Osteoblast (primary cell): ENCODE measurements at regions not wholly inside any gene's neighbourhood (a gene's known extent, or its start where the extent isn't known, plus 50 kb on each side); places are given as distances from the start of the nearest gene placed in this dataset.

Source experiments
- DNase-seq: peaks from one replicate; pipeline ENCODE4 v3.0.0; 2011; ENCODE audit warnings: low spot score, mixed read lengths; ENCODE audit not compliant: insufficient read length; ENCODE audit errors: missing footprints
- H2AFZ ChIP-seq: 2 replicates; pipeline ENCODE4 v1.6.0; 2011; ENCODE audit warnings: mild to moderate bottlenecking, low read length
- H3K27ac ChIP-seq: 2 replicates; pipeline ENCODE4 v1.5.1; 2011; ENCODE audit warnings: mild to moderate bottlenecking, low read depth, low read length, moderate library complexity
- H3K27me3 ChIP-seq: 2 replicates; pipeline ENCODE4 v1.6.0; 2012; ENCODE audit warnings: mild to moderate bottlenecking, control low read depth, inconsistent platforms, low read length, moderate library complexity; ENCODE audit not compliant: insufficient read depth
- H3K36me3 ChIP-seq: 2 replicates; pipeline ENCODE4 v1.5.1; 2011; ENCODE audit warnings: mild to moderate bottlenecking, low read length, control low read depth, moderate library complexity; ENCODE audit not compliant: insufficient read depth
- H3K4me1 ChIP-seq: 2 replicates; pipeline ENCODE4 v1.5.1; 2011; ENCODE audit warnings: mild to moderate bottlenecking, low read length, control low read depth, moderate library complexity; ENCODE audit not compliant: insufficient read depth
- H3K4me2 ChIP-seq: 2 replicates; pipeline ENCODE4 v1.6.0; 2011; ENCODE audit warnings: mild to moderate bottlenecking, low read length; ENCODE audit not compliant: insufficient read depth
- H3K4me3 ChIP-seq: fragments of 200-600 bp; sonication (generic); 3 replicates; pipeline ENCODE4 v1.5.1; 2012; ENCODE audit warnings: mild to moderate bottlenecking, low read length, inconsistent platforms; ENCODE audit not compliant: insufficient read depth
- H3K79me2 ChIP-seq: 2 replicates; pipeline ENCODE4 v1.6.0; 2012; ENCODE audit warnings: mild to moderate bottlenecking, low read length, control low read depth, inconsistent platforms; ENCODE audit not compliant: insufficient read depth
- H3K9me3 ChIP-seq: 2 replicates; pipeline ENCODE4 v1.5.1; 2011; ENCODE audit warnings: low read depth, low read length, control low read depth
- H4K20me1 ChIP-seq: 2 replicates; pipeline ENCODE4 v1.6.0; 2012; ENCODE audit warnings: mild to moderate bottlenecking, low read length, control low read depth; ENCODE audit not compliant: insufficient read depth
- TF ChIP-seq, protein P1 (sequence below): IDR thresholded peaks from 2 replicates; pipeline ENCODE4 v1.5.1; 2011; ENCODE audit warnings: mild to moderate bottlenecking, low read depth, low read length, moderate library complexity; ENCODE audit errors: extremely low read depth

- TF ChIP-seq, protein P1, sequence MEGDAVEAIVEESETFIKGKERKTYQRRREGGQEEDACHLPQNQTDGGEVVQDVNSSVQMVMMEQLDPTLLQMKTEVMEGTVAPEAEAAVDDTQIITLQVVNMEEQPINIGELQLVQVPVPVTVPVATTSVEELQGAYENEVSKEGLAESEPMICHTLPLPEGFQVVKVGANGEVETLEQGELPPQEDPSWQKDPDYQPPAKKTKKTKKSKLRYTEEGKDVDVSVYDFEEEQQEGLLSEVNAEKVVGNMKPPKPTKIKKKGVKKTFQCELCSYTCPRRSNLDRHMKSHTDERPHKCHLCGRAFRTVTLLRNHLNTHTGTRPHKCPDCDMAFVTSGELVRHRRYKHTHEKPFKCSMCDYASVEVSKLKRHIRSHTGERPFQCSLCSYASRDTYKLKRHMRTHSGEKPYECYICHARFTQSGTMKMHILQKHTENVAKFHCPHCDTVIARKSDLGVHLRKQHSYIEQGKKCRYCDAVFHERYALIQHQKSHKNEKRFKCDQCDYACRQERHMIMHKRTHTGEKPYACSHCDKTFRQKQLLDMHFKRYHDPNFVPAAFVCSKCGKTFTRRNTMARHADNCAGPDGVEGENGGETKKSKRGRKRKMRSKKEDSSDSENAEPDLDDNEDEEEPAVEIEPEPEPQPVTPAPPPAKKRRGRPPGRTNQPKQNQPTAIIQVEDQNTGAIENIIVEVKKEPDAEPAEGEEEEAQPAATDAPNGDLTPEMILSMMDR: no peak
- DNase-seq: no peak
- no peaks in the 10 kb centered on the region for H4K20me1 ChIP-seq
- H3K4me2 ChIP-seq: no peak overlapping the region
- no peaks in the 10 kb centered on the region for H3K79me2 ChIP-seq
- no peaks in the 10 kb centered on the region for H3K36me3 ChIP-seq
- no peak overlapping the region for H3K4me3 ChIP-seq
- H3K9me3 ChIP-seq: no peaks in the 10 kb centered on the region
- H3K4me1 ChIP-seq: no peaks in the 10 kb centered on the region
- no peak overlapping the region for H2AFZ ChIP-seq
- no peak overlapping the region for H3K27ac ChIP-seq
- peaks cover 32% of the 10 kb centered on the region for H3K27me3 ChIP-seq
Observed at GRCh38 chr20:4332121-4332860, 83.2 kb upstream of the ADRA1D start.

- Histone ChIP-seq H3K36me3 (no peaks in the 10 kb centered on the region), H3K4me2 (no peak overlapping the region), H3K9me3 (no peaks in the 10 kb centered on the region), H3K79me2 (no peaks in the 10 kb centered on the region), H4K20me1 (no peaks in the 10 kb centered on the region), H2AFZ (no peak overlapping the region), H3K4me3 (no peak overlapping the region), H3K27ac (no peak overlapping the region), H3K4me1 (peaks cover 10% of the 10 kb centered on the region), H3K27me3 (peaks cover 20% of the 10 kb centered on the region)
- TF ChIP-seq, protein P1: no peak
- DNase-seq: no peak
Observed at GRCh38 chr20:4330011-4330410, 80.9 kb upstream of the ADRA1D start.

- H3K27ac ChIP-seq: no peak overlapping the region
- H3K27me3 ChIP-seq: peaks cover 16% of the 10 kb centered on the region
- no peaks in the 10 kb centered on the region for H3K79me2 ChIP-seq
- H3K36me3 ChIP-seq: no peaks in the 10 kb centered on the region
- H3K4me1 ChIP-seq: peaks cover 10% of the 10 kb centered on the region
- H2AFZ ChIP-seq: no peak overlapping the region
- TF ChIP-seq, protein P1: peak; percentile 15
- no peak for DNase-seq
- no peak overlapping the region for H3K4me2 ChIP-seq
- H3K4me3 ChIP-seq: no peak overlapping the region
- H3K9me3 ChIP-seq: no peaks in the 10 kb centered on the region
- H4K20me1 ChIP-seq: no peaks in the 10 kb centered on the region
Observed at GRCh38 chr20:4329232-4329631, 80.1 kb upstream of the ADRA1D start.

DNA sequence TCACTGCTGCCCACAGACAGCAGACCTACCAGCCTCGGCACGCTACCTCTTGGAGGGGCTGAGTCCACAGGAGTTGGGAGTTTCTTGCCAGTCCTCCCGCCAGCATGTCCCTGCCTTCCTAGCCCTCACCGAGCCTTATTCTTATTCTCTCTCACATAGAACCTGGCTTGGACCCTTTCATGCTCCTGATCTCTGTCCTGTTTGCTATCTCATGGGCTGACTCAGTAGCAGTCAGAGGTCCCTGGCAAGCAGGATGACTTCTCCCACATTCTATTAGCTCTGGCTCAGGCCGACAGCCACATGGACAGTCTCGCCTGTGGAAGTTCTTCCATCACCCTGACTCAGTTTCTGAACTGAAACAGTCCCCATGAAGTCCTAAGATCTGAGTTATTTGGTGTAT lies 79.5 kb upstream of the ADRA1D start:
- Histone ChIP-seq H2AFZ (no peak overlapping the region), H3K4me3 (no peak overlapping the region), H3K4me1 (peaks cover 10% of the 10 kb centered on the region), H3K4me2 (no peak overlapping the region), H3K27ac (no peak overlapping the region), H3K79me2 (no peaks in the 10 kb centered on the region), H3K27me3 (peaks cover 13% of the 10 kb centered on the region), H4K20me1 (no peaks in the 10 kb centered on the region), H3K36me3 (no peaks in the 10 kb centered on the region), H3K9me3 (no peaks in the 10 kb centered on the region)
- DNase-seq: peak; percentile 59
- TF ChIP-seq, protein P1: no peak
